HepG2 (cell line): ENCODE measurements at regions not wholly inside any gene's neighbourhood (a gene's known extent, or its start where the extent isn't known, plus 50 kb on each side); places are given as distances from the start of the nearest gene placed in this dataset.

Experiments
- AKAP8 ChIP-seq: sonication (generic); formaldehyde crosslinking; IDR thresholded peaks from 2 replicates; pipeline ENCODE4 v1.5.1; 2020; ENCODE audit warnings: mild to moderate bottlenecking, missing genetic modification reagents
- BORCS8-MEF2B ChIP-seq: sonication (generic); formaldehyde crosslinking; IDR thresholded peaks from 2 replicates; pipeline ENCODE4 v1.8.0; 2022; ENCODE audit warnings: mild to moderate bottlenecking, missing genetic modification reagents
- CHCHD3 ChIP-seq: sonication (generic); formaldehyde crosslinking; IDR thresholded peaks from 2 replicates; pipeline ENCODE4 v1.8.0; 2022; ENCODE audit warnings: mild to moderate bottlenecking, missing genetic modification reagents, moderate library complexity
- HCFC1 ChIP-seq: fragments of 150-350 bp; IDR thresholded peaks from 2 replicates; pipeline ENCODE4 v1.6.1; 2014; ENCODE audit warnings: low read depth, low read length
- RCOR2 ChIP-seq: IDR thresholded peaks from 2 replicates; pipeline ENCODE4 v1.6.1; 2016; ENCODE audit warnings: missing biosample characterization, missing genetic modification reagents
- TBP ChIP-seq: sonication (generic); formaldehyde crosslinking; IDR thresholded peaks from 2 replicates; pipeline ENCODE4 v1.5.0; 2020; ENCODE audit warnings: missing genetic modification reagents
- TBX2 ChIP-seq: sonication (generic); formaldehyde crosslinking; IDR thresholded peaks from 2 replicates; pipeline ENCODE4 v1.5.0; 2020; ENCODE audit warnings: missing genetic modification reagents, mild to moderate bottlenecking, borderline replicate concordance
- U2AF1 ChIP-seq: fragments of 200-400 bp; formaldehyde crosslinking; optimal IDR thresholded peaks from 2 replicates; pipeline ENCODE3; 2017; ENCODE audit warnings: mild to moderate bottlenecking, low read depth, low read length
- ZNF280D ChIP-seq: sonication (generic); formaldehyde crosslinking; IDR thresholded peaks from 2 replicates; pipeline ENCODE4 v1.5.1; 2020; ENCODE audit warnings: mild to moderate bottlenecking, missing genetic modification reagents
- ZNF431 ChIP-seq: sonication (generic); formaldehyde crosslinking; IDR thresholded peaks from 2 replicates; pipeline ENCODE4 v1.9.0; 2022; ENCODE audit warnings: missing genetic modification reagents, low read depth, mild to moderate bottlenecking, borderline replicate concordance
- ZZZ3 ChIP-seq: sonication (generic); formaldehyde crosslinking; IDR thresholded peaks from 2 replicates; pipeline ENCODE4 v1.4.0; 2020; ENCODE audit warnings: missing genetic modification reagents, mild to moderate bottlenecking, borderline replicate concordance
- TF ChIP-seq, protein P1 (sequence below): sonication (generic); formaldehyde crosslinking; IDR thresholded peaks from 2 replicates; pipeline ENCODE4 v1.5.0; 2020; ENCODE audit warnings: missing genetic modification reagents
- TF ChIP-seq, protein P2 (sequence below): sonication (generic); formaldehyde crosslinking; IDR thresholded peaks from 2 replicates; pipeline ENCODE4 v1.4.0; 2020; ENCODE audit warnings: mild to moderate bottlenecking, missing genetic modification reagents, borderline replicate concordance
- TF ChIP-seq, protein P3 (sequence below): sonication (generic); formaldehyde crosslinking; IDR thresholded peaks from 2 replicates; pipeline ENCODE4 v1.5.1; 2020; ENCODE audit warnings: mild to moderate bottlenecking, missing genetic modification reagents, borderline replicate concordance

DNA sequence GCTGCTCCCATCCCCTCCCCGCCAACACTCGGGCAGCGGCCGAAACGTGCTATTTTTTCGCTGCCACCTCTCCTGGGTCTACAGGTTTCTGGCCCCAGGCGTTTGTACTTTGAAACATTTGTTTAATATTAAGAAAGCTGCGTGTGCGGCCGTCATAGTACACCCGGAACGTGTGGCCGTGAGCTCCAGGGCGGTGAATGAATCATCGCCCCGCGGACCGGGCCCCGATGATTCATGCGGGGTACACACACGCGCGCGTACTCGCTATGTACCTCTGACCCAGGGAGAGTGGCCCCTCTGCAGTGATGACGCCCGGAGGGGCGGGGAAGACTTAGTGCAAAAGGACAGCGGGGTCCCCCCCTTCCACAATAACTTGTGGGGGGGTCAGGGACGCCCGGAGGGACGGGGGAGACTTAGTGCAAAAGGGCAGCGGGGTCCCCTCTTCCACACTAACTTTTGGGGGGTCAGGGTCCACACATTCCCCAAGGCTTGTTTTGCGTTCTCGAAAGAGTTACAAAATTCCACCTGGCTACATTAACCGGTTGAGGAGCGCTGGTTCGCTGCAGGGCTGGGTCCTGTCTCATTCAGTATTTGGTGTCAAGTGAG is 56.5 kb upstream of the PCGF5 start (continued):
- peak; percentile 55; the same call in 1 of the 2 replicates for TF ChIP-seq TBX2 (CRISPR knock-in tag)
- TF ChIP-seq, protein P1, sequence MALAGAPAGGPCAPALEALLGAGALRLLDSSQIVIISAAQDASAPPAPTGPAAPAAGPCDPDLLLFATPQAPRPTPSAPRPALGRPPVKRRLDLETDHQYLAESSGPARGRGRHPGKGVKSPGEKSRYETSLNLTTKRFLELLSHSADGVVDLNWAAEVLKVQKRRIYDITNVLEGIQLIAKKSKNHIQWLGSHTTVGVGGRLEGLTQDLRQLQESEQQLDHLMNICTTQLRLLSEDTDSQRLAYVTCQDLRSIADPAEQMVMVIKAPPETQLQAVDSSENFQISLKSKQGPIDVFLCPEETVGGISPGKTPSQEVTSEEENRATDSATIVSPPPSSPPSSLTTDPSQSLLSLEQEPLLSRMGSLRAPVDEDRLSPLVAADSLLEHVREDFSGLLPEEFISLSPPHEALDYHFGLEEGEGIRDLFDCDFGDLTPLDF (CRISPR knock-in tag) = no peak
- no peak for TF ChIP-seq ZZZ3 (CRISPR knock-in tag)
- TF ChIP-seq ZNF431 (CRISPR knock-in tag) = peak; percentile 76; the same call in 1 of the 2 replicates
- TF ChIP-seq U2AF1 = no peak
- TF ChIP-seq AKAP8 (CRISPR knock-in tag) = 0 out of 2 replicates have a peak, but pooled peaks have one; percentile 82
- TF ChIP-seq BORCS8-MEF2B (CRISPR knock-in tag) = peak; percentile 57; the same call in 1 of the 2 replicates
- no peak for TF ChIP-seq TBP (CRISPR knock-in tag)
- no peak for TF ChIP-seq CHCHD3 (CRISPR knock-in tag)
- TF ChIP-seq, protein P2, sequence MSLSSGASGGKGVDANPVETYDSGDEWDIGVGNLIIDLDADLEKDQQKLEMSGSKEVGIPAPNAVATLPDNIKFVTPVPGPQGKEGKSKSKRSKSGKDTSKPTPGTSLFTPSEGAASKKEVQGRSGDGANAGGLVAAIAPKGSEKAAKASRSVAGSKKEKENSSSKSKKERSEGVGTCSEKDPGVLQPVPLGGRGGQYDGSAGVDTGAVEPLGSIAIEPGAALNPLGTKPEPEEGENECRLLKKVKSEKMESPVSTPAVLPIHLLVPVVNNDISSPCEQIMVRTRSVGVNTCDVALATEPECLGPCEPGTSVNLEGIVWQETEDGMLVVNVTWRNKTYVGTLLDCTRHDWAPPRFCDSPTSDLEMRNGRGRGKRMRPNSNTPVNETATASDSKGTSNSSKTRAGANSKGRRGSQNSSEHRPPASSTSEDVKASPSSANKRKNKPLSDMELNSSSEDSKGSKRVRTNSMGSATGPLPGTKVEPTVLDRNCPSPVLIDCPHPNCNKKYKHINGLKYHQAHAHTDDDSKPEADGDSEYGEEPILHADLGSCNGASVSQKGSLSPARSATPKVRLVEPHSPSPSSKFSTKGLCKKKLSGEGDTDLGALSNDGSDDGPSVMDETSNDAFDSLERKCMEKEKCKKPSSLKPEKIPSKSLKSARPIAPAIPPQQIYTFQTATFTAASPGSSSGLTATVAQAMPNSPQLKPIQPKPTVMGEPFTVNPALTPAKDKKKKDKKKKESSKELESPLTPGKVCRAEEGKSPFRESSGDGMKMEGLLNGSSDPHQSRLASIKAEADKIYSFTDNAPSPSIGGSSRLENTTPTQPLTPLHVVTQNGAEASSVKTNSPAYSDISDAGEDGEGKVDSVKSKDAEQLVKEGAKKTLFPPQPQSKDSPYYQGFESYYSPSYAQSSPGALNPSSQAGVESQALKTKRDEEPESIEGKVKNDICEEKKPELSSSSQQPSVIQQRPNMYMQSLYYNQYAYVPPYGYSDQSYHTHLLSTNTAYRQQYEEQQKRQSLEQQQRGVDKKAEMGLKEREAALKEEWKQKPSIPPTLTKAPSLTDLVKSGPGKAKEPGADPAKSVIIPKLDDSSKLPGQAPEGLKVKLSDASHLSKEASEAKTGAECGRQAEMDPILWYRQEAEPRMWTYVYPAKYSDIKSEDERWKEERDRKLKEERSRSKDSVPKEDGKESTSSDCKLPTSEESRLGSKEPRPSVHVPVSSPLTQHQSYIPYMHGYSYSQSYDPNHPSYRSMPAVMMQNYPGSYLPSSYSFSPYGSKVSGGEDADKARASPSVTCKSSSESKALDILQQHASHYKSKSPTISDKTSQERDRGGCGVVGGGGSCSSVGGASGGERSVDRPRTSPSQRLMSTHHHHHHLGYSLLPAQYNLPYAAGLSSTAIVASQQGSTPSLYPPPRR (CRISPR knock-in tag) = 0 out of 2 replicates have a peak, but pooled peaks have one; percentile 49
- TF ChIP-seq, protein P3, sequence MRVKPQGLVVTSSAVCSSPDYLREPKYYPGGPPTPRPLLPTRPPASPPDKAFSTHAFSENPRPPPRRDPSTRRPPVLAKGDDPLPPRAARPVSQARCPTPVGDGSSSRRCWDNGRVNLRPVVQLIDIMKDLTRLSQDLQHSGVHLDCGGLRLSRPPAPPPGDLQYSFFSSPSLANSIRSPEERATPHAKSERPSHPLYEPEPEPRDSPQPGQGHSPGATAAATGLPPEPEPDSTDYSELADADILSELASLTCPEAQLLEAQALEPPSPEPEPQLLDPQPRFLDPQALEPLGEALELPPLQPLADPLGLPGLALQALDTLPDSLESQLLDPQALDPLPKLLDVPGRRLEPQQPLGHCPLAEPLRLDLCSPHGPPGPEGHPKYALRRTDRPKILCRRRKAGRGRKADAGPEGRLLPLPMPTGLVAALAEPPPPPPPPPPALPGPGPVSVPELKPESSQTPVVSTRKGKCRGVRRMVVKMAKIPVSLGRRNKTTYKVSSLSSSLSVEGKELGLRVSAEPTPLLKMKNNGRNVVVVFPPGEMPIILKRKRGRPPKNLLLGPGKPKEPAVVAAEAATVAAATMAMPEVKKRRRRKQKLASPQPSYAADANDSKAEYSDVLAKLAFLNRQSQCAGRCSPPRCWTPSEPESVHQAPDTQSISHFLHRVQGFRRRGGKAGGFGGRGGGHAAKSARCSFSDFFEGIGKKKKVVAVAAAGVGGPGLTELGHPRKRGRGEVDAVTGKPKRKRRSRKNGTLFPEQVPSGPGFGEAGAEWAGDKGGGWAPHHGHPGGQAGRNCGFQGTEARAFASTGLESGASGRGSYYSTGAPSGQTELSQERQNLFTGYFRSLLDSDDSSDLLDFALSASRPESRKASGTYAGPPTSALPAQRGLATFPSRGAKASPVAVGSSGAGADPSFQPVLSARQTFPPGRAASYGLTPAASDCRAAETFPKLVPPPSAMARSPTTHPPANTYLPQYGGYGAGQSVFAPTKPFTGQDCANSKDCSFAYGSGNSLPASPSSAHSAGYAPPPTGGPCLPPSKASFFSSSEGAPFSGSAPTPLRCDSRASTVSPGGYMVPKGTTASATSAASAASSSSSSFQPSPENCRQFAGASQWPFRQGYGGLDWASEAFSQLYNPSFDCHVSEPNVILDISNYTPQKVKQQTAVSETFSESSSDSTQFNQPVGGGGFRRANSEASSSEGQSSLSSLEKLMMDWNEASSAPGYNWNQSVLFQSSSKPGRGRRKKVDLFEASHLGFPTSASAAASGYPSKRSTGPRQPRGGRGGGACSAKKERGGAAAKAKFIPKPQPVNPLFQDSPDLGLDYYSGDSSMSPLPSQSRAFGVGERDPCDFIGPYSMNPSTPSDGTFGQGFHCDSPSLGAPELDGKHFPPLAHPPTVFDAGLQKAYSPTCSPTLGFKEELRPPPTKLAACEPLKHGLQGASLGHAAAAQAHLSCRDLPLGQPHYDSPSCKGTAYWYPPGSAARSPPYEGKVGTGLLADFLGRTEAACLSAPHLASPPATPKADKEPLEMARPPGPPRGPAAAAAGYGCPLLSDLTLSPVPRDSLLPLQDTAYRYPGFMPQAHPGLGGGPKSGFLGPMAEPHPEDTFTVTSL (CRISPR knock-in tag) = peak; percentile 38; the same call in 1 of the 2 replicates
- no peak for TF ChIP-seq RCOR2 (CRISPR knock-in tag)
- TF ChIP-seq HCFC1 = 0 out of 2 replicates have a peak, but pooled peaks have one; percentile 5
- TF ChIP-seq ZNF280D (CRISPR knock-in tag) = no peak
